HG02763 (cell line): ENCODE measurements at regions not wholly inside any gene's neighbourhood (a gene's known extent, or its start where the extent isn't known, plus 50 kb on each side); places are given as distances from the start of the nearest gene placed in this dataset.

Experiments used
- ATAC-seq: cut with Tn5 transposase; IDR thresholded peaks from one replicate; pipeline ENCODE4 v1.9.1; 2021; ENCODE audit warnings: mild to moderate bottlenecking, moderate library complexity; ENCODE audit not compliant: unreplicated experiment

DNA sequence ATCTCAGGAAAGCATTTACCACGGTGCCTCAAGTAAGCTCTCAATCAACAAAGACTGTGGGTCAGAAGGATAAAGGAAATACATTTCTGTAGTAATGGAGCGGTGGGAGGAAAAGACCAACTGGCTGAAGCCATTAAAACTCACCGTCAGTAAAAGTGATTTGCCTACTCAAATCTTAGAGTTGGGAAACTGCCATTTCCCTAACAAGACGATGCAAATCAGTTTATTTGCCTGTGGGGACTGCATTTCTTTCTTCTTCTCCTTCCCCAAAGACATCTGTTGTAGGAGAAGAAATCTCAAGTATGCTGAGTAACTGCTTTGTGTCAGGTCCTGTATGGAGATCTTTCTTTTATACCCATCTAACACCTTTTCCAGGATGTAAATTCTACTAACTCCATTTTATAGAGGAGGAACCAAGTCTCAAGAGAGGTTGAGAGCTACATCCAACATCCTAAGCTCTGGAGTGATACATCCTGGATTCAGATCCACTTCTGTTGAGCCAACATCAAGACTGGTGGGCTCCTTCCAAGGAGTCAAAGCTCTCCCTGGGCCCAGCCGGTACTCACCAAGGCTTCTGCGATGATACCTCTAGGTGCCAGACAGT is 219.3 kb upstream of the FGGY start:
- ATAC-seq: no peak

DNA sequence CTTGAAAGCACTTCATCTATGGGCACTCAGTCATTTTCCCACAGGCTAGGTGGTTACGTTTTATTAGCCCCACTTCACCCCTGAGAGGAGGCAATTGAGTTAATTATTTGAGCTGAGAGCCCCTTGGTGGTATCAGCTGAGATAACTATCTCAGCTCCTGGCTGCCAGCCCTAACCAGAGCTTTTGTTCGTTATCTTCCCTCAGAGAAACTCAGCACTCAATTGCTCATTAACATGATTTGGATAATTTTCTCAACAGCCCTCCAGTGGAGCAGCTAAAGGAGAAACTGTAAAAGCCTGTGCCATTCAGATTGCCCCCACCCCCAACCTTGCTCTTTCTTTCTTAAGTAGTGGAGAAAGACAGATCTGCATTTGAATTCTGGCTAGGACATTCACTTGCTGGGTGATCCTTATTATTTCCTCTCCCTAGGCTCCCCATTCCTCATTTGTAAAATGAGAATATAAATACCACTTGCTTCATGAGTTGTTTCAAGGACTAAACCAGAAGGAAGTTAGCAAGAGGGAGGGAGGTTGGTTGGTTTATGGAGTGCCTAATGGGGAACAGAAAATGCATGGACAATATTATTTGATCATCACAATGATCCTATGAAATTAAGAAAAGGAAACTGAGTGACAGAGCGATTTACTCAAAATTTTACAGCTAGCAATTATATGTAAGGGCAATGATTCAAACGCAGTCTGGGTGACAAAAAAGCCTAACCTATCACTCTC is 218.7 kb upstream of the FGGY start:
- no peak for ATAC-seq

DNA sequence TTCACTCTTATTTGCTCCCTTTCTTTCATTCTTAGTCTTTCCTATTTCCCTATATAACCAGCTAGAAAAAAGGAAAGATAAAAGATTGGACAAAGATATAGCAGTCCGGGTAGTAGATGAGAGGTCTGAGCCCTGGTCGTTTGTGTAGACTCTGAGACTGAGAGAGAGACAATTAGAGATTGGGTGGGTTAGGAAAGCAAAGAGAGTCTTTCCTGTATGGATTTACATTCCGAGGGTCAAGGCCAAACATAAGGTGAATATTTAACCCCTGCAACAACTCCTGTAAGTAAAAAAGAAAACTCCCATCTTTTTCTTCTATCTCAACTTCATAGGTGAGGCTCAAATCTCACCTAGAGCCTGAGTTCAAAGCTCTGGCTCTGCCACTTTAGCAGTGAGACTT is 218.0 kb upstream of the FGGY start:
- no peak for ATAC-seq

DNA sequence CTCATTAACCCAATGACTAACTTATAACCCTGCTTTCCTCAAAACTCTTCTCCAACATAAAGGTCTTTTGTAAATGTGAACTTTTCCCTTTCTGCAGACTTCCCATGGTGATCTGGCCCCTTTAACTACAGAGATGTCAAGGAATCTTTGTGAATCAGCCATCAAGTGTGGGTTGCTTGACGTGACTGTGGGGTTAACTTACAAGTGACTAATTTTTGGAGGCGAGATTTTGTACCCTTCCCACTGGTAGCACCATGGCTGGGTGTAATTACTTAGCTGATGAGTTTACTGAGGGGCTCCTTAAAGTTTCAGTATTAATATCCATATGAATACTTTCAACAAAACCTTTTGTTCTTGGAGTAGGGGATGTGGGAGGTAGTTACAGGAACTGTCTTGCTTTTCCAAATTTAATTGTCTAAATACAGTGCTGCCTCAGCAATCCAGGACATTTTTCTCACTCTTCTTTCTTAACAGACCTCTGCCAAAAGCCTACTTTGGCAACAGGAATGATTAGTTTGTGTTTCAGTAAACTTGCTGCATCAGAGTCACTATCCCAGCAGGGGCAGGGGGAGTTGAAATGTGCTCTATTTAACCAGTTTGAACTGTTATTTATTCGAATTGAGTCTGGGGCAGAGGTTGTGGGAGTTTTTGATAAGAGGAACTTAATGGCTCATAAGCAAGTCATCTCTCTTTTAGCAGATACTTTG is 217.3 kb upstream of the FGGY start:
- no peak for ATAC-seq

DNA sequence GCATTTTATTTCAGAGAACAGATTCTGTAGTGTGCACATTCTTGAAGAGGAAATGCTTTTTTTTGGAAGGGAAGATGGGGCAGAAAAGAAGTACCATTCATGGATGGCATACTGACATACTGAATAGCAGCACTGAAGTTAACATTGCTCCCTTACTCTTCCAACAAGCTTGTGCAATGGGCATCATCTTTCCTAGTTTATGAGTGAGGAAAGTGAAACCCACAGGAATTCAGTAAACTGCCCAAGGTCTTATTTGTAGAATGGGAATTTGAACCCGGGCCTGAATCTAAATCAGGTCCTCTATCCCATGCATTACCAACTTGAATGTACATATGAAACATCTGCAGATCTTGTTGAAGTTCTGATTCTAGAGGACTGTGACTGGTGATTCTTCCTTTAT is 215.7 kb upstream of the FGGY start:
- ATAC-seq: no peak

DNA sequence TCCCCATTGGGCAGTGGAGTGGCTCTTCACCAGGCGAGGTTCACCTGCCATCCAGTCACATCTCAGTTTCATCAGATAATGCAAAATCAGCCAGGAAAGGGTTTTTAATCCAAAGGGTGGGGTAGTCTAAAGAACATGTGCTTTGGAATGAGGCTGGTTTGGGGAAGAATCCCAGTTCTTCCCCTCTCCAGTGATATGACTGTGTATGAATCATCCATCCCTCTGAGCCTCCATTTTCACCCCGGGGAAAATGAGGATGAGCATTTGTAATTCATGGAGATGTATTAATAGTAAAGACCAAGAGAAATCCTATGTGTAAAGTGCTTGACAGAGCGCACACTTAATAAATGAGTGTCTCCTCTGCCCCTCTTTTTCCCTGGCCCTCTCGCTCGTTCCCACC is 215.1 kb upstream of the FGGY start:
- ATAC-seq: no peak

DNA sequence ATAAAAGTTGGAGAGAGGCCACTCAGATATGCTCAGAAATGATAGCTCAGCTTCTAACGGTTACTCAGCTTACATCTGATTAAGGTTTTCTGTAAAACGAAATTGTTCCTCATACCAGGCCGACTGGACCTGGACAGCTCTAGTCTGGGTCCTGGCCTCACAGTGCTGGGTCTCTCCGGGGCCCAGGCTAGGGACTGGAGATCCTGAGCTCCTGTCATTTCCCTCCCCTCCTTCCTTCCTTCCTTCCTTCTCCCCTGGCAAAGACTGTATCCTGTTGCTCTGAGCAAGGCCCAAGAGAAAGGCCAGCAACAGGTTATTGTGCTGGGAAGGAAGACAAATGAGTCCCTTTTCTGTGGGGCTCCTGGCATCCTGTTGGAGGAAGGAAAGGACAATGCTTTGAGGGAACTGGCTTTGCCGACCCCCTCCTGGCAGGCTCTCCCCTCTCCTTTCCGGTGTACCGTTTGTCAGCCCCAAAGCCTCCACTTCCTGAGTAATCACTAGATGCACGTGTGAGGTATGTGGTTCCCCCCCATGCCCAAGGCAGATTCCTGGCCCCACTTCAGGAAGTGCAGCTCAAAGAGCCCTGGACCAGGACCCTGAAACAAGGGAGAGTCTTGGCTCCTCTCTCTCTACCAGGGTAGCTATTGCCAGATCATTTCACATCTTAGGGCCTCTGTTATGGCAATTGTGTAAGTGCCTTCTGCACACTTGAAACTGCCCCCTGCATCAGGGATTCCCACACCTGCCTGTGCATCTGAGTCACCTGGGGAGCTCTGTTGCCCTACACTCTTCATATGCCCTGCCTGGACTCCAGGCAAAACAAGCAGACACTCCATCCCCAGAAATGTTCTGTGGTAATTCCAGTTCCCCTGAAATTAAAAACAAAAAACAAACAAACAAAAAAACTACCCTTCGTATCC is 212.7 kb upstream of the FGGY start:
- ATAC-seq: no peak

DNA sequence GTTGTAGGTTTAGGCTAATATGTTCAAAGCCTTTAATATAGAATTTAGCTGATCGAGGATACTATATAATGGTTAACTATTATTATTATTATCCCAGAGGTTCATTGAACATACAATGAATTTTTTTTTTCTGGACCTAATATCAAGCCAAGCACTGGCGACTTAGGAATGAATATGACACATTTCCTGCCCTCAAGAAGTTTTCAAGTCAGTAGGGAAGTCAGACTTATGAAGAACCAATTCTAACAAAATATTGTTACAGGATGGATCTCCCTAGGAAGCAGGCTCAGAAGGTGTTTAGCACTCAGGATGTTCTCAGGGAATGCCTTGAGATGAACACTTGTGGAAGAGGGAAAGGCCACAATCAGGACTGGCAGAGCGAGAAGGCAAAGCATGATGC is 211.8 kb upstream of the FGGY start:
- no peak for ATAC-seq

DNA sequence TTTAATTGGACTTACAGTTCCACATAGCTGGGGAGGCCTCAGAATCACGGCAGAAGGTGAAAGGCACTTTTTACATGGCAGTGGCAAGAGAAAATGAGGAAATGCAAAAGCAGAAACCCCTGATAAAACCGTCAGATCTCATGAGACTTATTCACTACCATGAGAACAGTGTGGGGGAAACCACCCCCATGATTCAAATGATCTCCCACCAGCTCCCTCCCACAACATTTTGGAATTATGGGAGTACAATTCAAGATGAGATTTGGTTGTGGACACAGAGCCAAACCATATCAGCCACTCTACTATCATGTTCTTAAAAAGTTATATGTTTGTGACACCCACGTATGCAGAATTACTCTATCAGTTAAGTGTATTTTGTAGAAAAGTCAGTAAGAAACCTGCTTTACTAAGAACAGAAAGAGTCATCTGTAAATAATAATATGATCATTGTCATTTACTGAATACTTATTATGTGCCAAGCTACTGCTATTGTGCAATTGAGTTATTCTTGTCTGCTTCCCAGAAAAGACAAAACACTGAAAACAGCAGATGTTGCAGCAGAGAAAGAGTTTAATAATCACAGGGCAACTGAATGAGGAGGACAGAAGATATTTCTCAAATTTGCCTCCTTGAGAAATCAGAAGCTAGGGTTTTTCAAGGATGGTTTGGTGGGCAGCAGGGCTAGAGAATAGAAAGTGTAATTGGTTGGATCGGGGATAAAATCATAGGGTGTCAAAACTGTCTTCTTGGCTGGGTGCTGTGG is 207.7 kb upstream of the FGGY start:
- no peak for ATAC-seq

DNA sequence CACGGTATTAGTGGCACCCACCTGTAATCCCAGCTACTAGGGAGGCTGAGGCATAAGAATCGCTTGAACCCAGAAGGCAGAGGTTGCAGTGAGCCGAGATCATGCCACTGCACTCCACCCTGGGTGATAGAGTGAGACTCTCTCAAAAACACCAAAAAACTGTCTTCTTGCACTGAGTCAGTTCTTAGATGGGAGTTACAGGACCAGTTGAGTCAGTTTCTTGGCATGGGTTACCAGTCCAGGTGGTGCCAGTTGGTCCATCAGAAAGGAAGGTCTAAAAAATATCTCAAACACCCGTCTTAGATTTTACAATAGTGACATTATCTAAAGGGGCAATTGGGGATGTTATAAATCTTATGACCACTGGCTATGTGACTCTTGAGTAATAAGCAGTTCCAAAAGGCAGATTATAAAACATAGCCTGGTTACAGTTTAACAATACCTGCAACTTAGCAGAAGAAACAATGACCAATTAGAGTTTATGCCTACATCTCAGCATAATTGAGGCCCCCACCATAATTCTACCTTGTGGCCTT is 206.9 kb upstream of the FGGY start:
- ATAC-seq: no peak

DNA sequence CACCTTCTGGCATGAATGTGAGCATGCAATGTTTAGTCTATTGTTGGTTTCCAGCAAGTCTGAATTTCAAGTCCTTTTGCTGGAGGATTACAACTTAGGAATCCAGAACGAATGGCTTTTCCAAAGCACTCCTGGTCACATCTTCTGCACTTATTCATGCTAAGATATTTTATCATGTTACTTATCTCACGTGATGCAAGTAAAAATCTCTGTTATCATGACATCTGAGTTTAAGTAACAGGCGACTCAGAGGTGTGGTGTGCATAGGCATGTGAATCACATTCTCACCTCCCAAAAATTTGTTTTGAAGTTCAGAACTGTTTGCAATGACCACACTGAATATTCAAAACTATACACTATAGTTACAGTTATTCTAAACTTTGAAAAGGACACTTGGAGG is 204.8 kb upstream of the FGGY start:
- no peak for ATAC-seq

DNA sequence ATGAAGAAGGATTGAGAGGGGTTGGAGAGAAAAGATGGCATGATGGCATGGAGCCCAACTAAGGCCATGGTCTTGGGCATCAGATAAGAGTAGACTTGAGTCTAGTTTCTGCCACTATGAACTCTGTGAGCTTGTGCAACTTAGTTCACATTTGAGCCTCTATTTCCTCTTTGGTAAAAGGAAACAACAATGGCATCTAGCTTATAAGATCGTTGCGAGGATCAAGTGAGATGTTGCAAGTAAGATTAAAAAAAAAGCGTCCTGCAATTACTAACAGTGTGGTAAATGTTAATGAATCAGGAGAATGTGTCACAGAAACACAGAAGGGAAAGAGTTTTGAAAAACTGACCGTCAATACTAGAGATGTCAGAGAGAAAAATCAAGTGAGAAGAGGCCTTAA is 202.9 kb upstream of the FGGY start:
- ATAC-seq: no peak

DNA sequence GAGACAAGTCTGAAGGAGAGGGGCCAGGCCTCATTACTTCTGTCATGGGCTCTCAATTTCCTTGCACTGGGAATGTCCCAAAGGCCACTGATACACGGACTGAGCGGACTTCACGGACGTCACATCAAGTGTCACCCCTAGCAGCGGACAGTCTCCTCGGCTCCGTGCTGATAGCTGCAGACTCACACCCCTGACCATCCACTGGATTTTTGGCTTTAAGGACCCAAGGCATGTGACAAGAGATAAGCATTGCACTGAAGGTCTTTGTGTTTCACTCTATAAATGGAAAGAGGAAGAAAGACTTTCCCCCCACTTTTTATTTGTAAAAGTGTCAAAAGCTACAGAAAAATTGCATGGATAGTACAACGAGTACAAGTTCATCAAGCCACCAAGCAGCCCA is 200.4 kb upstream of the FGGY start:
- no peak for ATAC-seq

DNA sequence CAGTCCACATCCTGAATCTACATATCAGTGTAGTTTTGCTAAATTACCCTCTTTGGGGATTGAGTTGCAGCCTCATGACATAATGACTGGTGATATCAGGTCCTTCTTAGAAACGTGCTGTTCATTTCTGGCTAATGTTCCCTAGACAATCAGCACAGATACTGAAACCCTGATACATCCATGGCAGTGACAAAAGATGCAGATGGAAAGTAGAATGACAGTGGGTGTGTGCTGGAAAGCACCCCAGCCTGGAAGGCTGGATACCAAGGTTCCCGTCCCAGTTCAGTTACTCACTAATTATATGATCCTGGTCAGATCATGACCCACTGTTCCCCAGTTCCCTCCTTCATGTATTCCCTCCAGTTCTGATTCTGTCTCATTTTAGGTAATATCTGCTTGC is 198.2 kb upstream of the FGGY start:
- ATAC-seq: no peak

DNA sequence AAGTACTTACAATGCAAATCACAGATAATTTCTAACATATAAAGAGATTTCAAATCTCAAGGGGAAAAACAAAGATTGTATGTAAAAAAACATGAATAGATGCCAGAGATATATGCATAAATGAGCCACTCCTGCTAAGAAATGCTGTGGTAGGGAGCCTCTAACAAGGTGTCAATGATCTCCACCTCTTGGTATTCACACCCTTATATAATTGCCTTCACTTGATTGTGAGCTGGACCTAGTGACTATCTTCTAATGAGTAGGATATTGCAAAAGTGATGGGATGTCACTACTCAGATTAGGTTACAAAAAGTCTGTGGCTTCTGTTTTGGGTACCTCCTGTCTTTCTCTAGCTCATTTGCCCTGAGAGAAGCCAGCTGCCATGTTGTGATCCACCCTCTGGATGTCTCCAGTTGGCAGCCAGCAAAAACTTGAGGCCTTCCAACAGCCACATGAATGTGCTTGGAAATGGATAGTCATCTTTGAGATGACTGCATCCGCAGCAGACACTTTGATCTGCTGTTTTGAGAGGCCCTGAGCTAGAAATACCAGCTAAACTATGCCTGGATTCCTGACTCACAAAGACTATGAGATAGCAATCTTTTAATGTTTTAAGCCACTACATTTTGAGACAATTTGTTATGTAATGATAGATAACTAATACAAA is 196.1 kb upstream of the FGGY start:
- ATAC-seq: no peak

DNA sequence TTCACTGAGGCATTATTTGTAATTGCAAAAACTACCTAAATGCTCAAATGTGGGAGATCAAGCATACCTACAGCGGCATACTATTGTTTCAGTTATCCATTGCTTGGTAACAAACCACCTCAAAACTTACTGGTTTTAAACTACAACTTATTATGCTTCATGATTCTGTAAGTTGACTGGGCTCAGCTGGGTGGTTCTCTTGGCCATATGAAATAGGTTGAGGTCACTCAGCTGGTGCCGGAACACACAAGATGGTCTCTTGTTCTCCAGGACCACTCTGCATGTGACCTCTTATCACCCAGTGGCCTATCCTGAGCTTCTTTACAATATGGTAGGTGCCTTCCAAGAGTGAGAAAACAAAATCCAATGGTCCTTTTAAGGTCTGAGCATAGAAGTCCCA is 195.4 kb upstream of the FGGY start:
- no peak for ATAC-seq

DNA sequence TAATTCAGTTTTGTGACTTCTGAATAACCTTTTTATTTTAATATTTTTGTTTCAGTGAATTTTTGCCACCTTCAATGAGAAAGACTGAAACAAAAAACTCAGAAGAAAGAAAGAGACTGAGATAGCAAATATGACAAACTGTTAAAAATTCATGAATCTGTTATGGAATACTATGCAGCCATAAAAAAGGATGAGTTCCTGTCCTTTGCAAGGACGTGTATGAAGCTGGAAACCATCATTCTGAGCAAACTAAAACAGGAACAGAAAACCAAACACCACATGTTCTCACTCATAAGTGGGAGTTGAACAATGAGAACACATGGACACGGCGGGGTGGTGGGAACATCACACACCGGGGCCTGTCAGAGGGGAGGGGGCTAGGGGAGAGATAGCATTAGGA is 193.4 kb upstream of the FGGY start:
- no peak for ATAC-seq

DNA sequence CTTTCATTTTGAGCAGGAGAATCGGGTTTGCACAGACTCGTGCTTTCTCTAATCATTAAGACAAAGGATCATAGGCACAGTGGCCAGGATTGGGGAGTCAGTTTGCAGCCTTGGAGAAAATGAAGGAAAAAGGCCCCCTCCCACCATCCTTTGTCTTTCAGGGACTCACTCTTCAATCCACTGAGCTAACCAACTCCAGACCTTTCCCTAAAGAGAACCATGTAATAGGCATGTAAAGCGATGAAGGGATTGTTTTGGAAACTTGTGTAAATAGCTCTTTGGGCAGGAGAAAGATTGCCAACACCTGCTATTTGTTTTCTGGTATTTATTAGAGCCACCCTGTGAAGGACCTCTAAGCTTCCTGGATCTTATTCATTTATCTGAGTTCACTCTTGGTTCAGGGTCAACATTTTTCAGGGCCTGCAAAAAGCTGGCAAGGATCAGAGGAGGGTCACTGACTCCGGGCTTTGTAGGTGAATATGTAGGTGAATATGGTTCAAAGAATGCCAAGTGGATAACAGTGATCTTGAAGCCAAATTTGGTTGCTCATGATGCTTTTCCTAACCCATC is 192.6 kb upstream of the FGGY start:
- ATAC-seq: no peak
